Kidney capillary endothelial cell (primary cell): ENCODE measurements at regions not wholly inside any gene's neighbourhood (a gene's known extent, or its start where the extent isn't known, plus 50 kb on each side); places are given as distances from the start of the nearest gene placed in this dataset.
"Not testable (repeated sequence)": the region's sequence is repeated elsewhere in the genome, so short reads cannot be mapped to it uniquely, and the experiment has no call there.

Experiments used
- DNase-seq: peaks from one replicate; pipeline ENCODE4 v3.0.0-alpha.2; 2018; ENCODE audit warnings: low spot score

DNA sequence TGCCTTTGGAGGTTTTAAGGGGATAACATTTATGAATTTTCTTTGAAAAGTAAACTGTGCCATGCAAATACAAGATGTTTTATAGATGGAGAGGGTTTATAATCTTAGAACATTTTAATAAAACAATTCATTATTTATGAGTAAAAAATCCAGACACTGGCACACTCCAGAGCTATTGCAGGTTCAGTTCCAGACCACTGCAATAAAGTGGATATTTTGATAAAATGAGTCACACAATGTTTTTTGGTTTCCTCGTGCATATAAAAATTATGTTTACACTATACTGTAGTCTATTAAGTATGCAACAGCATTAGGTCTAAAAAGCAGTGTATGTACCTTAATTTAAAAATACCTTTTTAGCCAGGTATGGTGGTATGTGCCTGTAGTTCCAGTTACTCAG is 146.2 kb upstream of the ZBED5 start:
- DNase-seq, result no peak

DNA sequence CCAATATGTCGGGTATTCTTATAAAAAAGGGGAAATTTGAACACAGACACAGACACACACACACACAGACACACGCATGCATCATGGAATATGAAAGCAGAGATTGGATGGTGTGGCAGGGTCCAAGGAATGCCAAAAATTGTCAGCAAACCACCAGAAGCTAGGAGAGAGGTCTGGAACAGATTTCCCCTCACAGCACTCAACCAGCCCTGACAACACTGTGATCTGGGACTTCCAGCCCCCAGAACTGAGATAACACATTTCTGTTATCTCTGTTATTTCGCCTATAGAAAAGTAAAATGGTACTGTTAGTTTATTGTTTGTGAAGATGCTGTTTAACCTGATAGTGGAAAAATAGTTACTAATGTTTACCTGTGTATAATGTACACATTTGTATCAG is 145.4 kb upstream of the ZBED5 start:
- no peak for DNase-seq

DNA sequence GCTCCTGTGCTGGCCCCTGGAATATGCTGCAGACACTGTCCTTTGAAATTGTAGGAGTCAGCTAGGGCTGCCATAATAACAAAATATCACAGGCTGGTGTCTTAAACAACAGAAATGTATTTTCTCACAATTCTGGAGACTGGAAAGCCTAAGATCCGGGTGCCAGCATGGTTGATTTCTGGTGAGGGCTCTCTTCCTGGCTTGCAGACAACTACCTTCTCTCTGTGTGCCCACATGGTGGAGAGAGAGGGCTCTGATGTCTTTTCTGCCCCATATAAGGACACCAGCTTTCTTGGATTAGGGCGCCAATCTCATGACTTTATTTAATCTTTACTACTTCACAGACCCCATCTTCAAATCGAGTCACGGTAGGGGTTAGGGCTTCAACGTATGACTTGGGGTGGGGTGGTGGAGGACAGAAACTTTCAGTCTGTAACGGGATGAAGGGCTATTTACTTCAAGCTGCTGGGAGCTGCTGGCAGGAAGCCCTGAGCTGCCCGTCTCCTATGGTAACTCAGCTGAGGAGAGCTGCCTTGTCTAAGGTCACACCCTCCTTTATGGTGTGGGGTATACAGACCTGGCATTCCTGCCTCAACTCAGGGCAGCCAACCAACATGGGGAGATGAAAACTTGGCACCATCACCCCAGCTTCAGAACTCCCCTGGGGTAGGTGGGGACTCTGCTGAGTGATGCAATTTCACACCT is 142.9 kb upstream of the ZBED5 start:
- no peak for DNase-seq

DNA sequence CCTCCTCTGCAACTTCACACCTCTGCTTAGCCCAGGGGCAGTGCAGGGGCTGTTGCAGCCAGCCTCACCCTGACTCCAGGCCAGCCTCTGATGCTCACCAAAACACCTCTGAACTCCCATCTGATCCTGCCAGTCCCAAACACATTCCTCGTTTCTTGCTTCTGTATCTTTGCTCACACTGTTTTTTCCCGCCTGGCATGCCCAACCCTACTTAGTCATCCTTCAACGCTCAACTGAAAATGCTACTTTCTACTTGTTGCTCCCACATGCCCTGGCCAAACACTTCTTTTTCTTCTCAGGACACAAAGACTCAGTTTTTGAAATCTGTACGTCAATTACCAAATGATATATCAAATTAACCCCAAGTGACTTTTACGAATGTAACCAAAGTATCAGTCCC is 140.8 kb upstream of the ZBED5 start:
- no peak for DNase-seq

DNA sequence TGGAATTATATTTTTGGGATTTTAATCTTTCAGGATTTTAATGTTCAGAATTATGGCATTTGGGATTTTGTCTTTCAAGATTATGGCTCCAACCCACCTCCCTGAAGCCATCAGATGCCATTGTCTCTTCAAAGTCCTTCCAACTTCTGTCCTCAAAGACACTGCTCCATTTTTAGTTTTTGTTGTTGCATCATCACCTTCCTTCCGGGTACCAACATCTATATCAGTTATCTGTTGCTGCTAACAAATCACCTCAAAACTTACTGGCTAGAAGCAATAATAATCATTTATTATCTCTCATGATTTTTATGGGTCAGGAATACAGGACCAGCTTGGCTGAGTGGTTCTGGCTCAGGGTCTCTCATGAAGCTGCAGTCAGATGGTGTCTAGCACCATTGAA is 138.8 kb upstream of the ZBED5 start:
- no peak for DNase-seq

DNA sequence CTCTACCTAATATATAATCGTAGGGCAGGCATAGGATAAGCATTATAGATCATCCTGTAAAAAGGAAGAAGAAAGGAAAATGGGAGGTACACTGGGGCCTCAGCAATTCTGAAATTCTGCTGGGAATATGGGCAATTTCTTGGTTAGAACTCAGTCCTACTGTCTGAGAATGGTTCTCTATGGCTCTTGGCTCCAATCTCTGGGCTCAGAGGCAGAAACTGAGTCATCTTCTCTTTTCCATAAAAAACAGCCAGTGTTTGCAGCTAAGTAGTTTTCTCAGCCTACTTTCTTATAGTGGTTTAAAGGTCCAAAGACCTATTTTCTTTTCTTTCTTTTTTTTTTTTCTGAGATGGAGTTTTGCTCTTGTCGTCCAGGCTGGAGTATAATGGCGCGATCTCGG is 135.8 kb upstream of the ZBED5 start:
- DNase-seq, result no peak

DNA sequence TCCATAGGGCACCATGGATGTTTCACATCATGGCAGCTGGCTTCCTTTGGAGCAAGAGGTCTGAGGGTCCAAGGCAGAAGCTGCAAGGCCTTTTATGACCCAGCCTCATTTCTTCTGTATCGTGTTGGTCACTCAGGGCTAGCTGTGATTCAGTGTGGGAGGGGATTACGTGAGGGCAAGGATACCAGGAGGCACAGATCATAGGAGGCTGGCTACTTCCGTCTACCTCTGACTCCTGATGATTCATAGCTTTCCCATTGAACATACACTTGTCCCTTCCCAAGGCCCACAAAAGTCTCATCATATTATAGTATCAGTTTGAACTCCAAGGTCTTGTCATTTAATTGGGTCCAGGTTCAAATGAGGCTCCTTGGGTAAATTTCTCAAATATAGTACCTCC is 135.3 kb upstream of the ZBED5 start:
- no peak for DNase-seq

DNA sequence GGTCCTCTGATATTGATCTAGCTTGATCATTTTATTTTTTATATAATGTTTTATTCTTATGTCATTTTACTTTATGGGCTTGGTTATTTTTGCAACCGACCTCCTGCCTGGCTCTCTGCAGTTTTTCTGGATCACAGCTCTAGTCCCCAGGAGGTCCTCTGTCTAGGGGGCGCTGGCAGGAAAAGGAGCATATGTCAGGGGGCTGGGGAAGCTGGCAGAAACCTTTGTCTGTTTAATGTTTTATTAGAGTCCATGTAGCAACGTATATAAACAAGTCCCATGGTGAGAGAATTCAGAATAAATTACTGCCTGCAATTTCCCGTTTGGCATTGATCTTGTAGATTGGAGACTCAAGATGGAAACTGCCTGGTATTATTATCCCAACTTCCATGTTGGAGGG is 133.5 kb upstream of the ZBED5 start:
- DNase-seq, result no peak

DNA sequence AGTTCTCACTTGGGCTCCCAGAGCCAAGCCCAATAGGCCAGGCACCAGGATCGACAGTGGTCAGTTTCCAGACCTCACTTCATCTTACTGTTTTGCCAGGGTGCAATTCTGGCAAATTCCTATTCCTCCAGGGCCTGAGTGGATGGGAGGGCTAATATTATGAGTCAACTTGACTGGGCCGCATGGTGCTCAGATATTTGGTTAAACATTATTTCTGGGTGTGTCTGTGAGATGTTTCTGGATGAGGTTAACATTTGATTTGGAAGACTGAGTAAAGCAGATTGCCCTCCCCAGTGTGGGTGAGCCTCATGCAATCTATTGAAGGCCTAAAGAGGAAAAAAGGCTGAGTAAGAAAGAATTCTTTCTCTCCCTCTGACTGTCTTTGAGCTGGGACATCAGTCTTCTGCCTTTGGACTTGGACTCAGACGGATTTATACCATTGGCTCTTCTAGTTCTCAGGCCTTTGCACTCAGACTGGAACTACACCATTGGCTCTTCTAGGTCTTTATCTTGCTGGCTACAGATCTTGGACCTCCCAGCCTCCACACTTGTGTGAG is 132.9 kb upstream of the ZBED5 start:
- DNase-seq, result no peak

DNA sequence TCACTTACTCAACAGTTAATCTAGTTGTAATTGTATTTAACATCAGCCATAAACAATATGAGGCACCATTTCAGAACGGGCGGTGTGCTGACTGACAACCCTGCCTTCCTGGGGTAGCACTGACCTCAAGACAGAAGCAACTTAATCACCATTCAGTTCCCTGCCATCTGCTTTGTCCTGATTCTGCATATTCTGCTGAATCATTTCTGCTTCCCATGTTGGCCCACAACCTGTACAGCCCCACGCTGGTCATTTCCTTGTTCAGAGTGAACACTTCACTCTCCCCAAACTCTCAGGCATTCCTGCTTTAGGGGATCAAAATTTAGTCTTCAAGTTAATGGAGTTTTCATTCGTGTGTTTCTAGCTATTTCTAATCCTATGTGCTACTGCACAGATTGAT is 132.3 kb upstream of the ZBED5 start:
- no peak for DNase-seq

DNA sequence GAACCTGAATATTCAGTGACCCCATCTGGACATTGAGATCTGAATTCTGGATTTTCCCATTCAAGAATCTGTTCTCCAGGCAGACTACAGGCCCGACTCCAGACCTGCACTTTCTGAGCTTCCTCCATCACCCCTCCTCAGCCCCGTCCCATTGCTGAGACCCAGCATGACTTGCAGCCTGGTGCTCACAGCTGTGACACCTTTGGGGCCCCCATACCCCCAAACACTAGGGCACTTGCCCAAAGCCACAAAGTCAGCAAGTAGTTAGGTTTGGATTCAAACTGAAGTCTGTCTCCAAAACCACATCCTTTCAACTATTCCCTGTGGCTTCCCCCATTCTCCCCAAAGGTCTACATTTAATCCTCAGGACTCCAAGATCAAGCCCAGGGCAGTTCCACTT is 128.2 kb upstream of the ZBED5 start:
- DNase-seq, result no peak

DNA sequence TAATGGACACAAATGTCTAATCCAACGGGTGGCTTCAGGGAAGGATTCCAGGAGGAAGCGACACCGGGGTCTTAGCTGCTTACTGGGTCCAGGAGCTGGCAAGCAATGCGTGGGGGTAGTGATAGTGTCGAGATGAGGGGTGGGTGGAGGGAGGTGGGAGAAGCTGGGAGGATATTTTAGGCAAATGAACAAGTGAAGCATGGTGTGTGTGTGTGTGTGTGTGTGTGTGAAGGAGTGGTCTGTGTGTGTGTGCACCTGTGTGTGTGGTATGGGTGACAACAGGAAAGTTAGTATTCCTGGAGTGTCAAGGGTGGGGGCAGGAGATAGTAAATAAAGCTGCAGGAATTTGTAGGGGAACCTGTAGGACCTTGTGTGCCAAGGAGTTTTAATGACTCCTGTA is 126.9 kb upstream of the ZBED5 start:
- DNase-seq, result no peak

DNA sequence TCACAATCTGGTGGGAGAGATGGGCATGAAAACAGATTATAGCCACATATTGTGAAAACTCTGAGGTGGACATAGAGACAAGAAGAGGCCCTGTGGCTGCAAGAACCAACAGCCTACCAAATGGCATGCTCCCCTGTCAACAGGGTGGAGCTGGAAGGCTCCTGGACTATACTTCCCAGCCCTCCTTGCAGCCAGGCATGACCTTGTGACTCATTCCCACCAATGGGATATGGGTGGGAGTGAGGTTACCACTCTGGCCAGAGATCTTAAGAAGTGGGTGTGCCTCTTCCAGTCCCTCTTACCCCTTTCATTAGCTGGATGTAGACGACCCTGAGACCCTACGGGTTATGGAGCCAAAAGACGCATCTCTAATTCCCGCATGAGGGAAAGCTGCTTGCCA is 126.4 kb upstream of the ZBED5 start:
- DNase-seq, result no peak

DNA sequence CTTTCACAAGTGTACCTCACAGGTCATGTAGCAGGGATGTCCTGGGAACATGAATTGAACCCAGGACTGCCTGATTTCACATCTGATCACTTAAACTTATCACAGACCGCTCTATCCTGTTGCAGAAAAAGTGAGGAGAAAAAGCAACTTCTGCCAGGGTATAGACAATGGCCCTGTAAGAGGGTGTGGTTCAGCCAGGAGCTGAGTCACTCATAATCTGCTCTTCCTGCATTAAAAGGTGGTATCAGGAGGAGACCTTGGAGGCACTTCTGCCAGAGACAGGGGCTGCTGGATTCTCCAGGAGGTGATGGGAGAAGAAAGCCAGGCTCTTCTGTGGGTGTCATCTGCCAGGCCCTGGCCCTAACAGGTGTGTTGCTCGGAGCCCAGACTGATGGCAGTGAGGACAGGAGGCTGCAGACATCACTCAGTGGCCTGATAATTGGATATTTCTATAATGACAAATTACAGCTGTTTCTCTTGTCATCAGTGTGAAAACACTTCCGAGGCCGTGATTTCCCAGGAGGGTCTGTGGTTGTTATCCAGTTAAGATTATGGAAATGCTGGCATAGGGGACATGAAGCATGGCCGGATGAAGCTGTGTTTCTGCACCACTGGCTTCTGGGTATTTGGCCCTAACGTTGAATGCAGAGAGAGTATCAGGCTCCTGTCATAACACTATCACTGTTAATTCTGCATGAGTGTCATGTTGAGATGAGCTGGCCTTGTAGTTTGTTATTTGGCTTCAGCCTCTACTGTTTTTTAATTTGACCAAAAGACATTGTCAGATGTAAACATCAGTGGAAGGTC is 125.1 kb upstream of the ZBED5 start:
- DNase-seq, result no peak

DNA sequence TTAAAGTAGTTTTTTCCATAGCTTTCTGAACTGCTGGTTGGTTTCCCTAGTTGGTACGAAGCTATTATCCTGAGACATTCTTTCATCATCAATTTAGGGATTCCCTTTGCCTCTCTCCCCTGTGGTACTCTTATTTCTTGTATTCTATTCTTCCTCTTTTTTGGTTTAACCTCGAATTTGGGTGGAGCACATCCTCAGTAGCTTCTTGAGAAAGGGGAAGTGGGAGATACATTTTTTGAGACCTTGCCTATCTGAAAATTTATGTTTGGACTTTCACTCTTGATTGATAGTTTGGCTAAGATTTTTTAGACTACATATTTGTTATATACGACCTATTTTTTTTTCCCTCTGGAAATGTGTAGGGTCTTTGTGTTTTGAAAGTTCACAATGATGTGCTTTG is 121.7 kb upstream of the ZBED5 start:
- DNase-seq, result no peak

DNA sequence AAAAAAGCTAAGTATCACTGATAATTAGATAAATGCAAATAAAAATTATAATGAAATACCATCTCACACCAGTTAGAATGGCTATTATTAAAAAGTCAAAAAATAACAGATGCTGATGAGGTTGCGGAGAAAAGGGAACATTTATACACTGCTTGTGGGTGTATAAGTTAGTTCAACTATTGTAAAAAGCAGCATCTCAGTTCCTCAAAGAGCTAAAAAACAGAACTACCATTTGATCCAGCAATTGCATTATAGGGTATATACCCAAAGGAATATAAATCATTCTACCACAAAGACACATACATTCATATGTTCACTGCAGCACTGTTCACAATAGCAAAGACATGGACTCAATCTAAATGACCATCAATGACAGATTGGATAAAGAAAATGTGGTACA is 120.3 kb upstream of the ZBED5 start:
- no peak for DNase-seq

DNA sequence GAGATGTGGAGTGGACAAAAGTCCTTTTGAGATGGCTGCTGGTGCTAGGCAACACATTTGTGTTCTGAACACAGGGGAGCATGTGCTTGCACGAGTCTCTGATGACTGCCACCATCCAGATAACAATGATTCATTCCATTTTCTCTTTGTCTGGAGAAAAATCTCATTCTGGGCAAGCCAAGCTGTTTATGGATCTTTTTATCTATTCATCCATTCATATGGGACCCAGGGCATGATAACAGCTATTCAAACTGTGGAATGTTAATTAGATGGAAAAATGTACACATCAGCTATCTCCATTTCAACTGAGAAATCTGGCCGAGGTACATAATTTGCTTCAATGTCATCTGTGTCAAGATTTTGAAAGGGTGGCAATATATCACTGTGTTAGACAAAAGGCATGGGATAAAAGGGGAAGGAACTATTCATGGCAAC is 117.5 kb upstream of the ZBED5 start:
- DNase-seq, result no peak

DNA sequence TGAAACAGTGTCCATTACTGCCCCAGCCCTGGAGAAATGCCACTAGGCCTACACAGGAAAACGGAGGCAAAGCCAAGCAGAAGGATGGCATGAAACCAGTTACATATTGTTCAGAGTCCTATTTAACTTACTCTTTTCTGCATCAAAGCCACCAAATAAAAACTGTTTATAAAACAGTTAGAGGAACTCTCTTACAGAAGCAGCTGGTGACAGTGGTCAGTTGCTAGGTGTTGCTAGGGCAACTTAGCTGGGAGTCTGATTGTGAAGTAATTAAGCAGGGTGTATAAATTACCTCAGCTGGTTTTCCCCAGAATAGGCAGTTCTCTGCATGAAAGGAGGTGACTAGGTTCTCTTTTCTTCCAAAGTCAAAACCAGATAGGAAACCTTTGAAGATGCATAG is 115.6 kb upstream of the ZBED5 start:
- DNase-seq, result no peak

DNA sequence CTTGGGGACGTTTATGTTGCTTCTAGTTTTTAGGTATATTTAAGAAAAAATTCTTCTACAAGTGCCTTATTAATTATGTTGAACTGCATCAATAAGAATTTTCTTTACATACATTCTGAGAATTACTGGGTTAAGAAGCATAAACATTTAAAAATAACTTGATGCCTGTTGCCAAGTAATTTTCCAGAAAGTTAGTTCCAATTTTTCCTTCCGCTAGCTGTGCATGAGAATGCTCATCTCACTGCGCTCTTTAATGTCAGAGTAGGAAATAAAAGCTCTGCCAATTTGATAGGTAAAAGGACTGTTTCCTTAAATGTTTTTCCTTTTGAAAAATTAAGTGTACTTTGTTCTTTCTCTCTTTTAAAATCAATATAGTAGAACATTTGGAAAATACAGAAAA is 113.1 kb upstream of the ZBED5 start:
- no peak for DNase-seq

DNA sequence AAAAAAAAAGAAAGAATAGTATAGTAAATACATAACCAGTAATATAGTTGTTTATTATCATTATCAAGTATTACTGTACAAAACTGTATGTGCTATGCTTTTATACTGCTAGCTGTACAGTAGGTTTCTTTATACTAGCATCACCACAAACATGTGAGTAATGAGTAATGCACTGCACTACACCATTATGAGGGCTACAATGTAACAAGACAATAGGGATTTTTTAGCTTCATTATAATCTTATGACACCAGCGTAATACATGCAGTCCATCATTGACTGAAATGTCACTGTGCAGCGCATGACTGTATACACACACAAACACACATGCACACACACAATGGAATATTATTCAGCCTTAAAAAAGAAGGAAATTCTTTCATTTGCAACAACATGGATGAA is 111.5 kb upstream of the ZBED5 start:
- DNase-seq, result no peak

DNA sequence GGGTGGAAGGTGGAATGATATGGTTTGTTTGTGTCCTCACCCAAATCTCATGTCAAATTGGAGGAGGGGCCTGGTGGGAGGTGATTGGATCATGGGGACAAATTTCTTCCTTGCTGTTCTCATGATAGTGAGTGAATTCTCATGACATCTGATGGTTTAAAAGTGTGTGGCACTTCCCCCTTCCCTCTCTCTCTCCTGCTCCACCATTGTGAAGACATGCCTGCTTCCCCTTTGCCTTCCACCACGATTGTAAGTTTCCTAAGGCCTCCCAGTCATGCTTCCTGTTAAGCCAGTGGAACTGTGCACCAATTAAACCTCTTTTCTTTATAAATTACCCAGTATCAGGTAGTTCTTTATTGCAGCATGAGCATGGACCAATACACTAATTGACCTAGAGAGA is 99.0 kb upstream of the ZBED5 start:
- not testable (repeated sequence) for DNase-seq

DNA sequence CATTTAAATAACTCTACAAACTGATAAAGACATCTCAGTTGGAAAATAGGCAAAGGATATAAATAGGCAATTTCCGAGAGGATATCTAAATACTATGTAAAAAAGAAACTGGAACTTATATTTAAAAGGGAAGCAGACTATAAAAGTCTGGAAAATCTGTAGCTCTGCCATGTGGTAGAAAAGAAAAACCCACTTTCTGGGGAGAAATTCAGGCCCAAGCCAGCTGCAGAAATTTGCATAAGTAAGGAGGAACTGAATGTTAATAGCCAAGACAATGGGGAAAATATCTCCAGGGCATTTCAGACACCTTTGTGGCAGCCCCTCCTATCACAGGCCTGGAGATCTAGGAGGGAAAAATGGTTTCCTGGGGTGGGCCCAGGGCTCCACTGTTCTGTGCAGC is 97.8 kb upstream of the ZBED5 start:
- DNase-seq, result no peak

DNA sequence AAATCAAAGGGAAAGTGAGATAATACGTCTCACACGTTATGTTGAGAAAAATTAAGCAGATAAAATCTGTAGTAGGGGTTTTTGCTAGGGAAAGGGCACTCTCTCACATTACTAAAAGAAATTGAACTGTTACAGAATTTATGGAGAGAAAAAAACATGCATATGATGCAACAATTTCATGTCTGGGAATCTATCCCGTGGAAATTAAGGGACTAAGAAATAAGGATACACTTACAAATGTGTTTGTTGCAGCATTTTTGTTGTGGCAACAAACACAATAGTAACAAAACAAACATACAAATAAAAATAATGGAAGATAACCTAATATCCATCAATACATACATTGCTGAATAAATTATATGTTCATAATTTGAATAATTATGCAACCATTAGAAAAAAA is 96.3 kb upstream of the ZBED5 start:
- no peak for DNase-seq

DNA sequence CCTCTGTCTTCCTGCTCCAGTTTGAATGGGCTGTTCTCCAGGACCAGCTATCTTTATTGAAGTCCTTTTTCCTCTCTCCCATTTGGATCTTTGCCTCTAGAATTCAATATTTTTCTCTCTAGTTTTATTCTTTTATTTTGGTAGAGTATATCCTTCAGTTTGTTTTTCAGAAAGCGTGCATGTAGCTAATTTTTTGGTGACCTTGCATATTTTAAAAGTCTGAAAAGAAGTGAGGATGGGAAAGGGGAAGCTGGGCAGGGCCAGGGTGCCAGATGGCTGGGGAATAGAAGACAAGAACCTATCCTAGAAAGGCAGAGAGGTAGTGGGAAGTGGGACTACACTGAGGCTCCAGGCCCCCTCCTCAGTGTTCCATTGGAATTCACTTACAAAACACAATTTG is 95.0 kb upstream of the ZBED5 start:
- no peak for DNase-seq
